ENCODE measurements at regions not wholly inside any gene's neighbourhood (a gene's known extent, or its start where the extent isn't known, plus 50 kb on each side); places are given as distances from the start of the nearest gene placed in this dataset.

- Histone ChIP-seq H3K4me1 (ENCODE audit: insufficient read depth) (no peaks in the 10 kb centered on the region), H3K4me3 (no peak overlapping the region), H3K4me2 (no peak overlapping the region), H3K27me3 (ENCODE audit: insufficient read depth) (no peaks in the 10 kb centered on the region), H3K27ac (ENCODE audit: low read depth) (no peak overlapping the region), H4K20me1 (replicated peaks; ENCODE audit: insufficient read depth) (no peaks in the 10 kb centered on the region), H3K36me3 (ENCODE audit: insufficient read depth) (no peaks in the 10 kb centered on the region), H2AFZ (no peak overlapping the region), H3F3A (replicated peaks; ENCODE audit: low read depth) (no peaks in the 10 kb centered on the region), H3K9me2 (ENCODE audit: insufficient read depth) (no peaks in the 10 kb centered on the region), H3K79me2 (replicated peaks; ENCODE audit: insufficient read depth) (no peaks in the 10 kb centered on the region)
- Mint-ChIP-seq H3K27ac (no peak overlapping the region), H3K9me3 (no peaks in the 10 kb centered on the region; the same call in 2 of the 3 replicates), H3K36me3 (ENCODE audit: low read depth) (no peaks in the 10 kb centered on the region), H3K4me1 (peaks cover 5% of the 10 kb centered on the region; the same call in 2 of the 3 replicates), H3K27me3 (ENCODE audit: insufficient read depth, low read depth, poor library complexity) (peaks cover 6% of the 10 kb centered on the region), H3K4me3 (no peak overlapping the region)
- no peak for ATAC-seq
- TF ChIP-seq NANOG (IDR thresholded peaks at IDR 0.05; ENCODE audit: borderline replicate concordance): no peak
- TF ChIP-seq EZH2 (IDR thresholded peaks at IDR 0.05; ENCODE audit: low read depth, unreplicated experiment): no peak
- no peak for TF ChIP-seq EZH2phosphoT487 (IDR thresholded peaks at IDR 0.05; ENCODE audit: unreplicated experiment)
- no peak for TF ChIP-seq CREB1 (CRISPR knock-in tag; IDR thresholded peaks at IDR 0.05; ENCODE audit: low read depth)
- TF ChIP-seq, protein P1, sequence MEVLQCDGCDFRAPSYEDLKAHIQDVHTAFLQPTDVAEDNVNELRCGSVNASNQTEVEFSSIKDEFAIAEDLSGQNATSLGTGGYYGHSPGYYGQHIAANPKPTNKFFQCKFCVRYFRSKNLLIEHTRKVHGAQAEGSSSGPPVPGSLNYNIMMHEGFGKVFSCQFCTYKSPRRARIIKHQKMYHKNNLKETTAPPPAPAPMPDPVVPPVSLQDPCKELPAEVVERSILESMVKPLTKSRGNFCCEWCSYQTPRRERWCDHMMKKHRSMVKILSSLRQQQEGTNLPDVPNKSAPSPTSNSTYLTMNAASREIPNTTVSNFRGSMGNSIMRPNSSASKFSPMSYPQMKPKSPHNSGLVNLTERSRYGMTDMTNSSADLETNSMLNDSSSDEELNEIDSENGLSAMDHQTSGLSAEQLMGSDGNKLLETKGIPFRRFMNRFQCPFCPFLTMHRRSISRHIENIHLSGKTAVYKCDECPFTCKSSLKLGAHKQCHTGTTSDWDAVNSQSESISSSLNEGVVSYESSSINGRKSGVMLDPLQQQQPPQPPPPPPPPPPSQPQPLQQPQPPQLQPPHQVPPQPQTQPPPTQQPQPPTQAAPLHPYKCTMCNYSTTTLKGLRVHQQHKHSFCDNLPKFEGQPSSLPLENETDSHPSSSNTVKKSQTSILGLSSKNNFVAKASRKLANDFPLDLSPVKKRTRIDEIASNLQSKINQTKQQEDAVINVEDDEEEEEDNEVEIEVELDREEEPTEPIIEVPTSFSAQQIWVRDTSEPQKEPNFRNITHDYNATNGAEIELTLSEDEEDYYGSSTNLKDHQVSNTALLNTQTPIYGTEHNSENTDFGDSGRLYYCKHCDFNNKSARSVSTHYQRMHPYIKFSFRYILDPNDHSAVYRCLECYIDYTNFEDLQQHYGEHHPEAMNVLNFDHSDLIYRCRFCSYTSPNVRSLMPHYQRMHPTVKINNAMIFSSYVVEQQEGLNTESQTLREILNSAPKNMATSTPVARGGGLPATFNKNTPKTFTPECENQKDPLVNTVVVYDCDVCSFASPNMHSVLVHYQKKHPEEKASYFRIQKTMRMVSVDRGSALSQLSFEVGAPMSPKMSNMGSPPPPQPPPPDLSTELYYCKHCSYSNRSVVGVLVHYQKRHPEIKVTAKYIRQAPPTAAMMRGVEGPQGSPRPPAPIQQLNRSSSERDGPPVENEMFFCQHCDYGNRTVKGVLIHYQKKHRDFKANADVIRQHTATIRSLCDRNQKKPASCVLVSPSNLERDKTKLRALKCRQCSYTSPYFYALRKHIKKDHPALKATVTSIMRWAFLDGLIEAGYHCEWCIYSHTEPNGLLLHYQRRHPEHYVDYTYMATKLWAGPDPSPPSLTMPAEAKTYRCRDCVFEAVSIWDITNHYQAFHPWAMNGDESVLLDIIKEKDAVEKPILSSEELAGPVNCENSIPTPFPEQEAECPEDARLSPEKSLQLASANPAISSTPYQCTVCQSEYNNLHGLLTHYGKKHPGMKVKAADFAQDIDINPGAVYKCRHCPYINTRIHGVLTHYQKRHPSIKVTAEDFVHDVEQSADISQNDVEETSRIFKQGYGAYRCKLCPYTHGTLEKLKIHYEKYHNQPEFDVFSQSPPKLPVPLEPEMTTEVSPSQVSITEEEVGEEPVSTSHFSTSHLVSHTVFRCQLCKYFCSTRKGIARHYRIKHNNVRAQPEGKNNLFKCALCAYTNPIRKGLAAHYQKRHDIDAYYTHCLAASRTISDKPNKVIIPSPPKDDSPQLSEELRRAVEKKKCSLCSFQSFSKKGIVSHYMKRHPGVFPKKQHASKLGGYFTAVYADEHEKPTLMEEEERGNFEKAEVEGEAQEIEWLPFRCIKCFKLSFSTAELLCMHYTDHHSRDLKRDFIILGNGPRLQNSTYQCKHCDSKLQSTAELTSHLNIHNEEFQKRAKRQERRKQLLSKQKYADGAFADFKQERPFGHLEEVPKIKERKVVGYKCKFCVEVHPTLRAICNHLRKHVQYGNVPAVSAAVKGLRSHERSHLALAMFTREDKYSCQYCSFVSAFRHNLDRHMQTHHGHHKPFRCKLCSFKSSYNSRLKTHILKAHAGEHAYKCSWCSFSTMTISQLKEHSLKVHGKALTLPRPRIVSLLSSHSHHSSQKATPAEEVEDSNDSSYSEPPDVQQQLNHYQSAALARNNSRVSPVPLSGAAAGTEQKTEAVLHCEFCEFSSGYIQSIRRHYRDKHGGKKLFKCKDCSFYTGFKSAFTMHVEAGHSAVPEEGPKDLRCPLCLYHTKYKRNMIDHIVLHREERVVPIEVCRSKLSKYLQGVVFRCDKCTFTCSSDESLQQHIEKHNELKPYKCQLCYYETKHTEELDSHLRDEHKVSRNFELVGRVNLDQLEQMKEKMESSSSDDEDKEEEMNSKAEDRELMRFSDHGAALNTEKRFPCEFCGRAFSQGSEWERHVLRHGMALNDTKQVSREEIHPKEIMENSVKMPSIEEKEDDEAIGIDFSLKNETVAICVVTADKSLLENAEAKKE (CRISPR knock-in tag; IDR thresholded peaks at IDR 0.05): no peak
- TF ChIP-seq STAT1 (IDR thresholded peaks at IDR 0.05; ENCODE audit: unreplicated experiment): no peak
- TF ChIP-seq JUNB (IDR thresholded peaks at IDR 0.05; ENCODE audit: unreplicated experiment): no peak
- TF ChIP-seq, protein P2, sequence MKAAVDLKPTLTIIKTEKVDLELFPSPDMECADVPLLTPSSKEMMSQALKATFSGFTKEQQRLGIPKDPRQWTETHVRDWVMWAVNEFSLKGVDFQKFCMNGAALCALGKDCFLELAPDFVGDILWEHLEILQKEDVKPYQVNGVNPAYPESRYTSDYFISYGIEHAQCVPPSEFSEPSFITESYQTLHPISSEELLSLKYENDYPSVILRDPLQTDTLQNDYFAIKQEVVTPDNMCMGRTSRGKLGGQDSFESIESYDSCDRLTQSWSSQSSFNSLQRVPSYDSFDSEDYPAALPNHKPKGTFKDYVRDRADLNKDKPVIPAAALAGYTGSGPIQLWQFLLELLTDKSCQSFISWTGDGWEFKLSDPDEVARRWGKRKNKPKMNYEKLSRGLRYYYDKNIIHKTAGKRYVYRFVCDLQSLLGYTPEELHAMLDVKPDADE (IDR thresholded peaks at IDR 0.05): no peak
- TF ChIP-seq ZNF331 (CRISPR knock-in tag; IDR thresholded peaks at IDR 0.05; ENCODE audit: low read depth): no peak
- no peak for TF ChIP-seq REST (IDR thresholded peaks at IDR 0.05; ENCODE audit: unreplicated experiment)
- no peak for TF ChIP-seq POLR2AphosphoS5 (IDR thresholded peaks at IDR 0.05; ENCODE audit: low read depth)
- DNase-seq (ENCODE audit: low spot score): no peak
Measured at GRCh38 chr14:104373855-104374717, 205.5 kb upstream of the C14orf180 start.

Measured in GM23338 (cell line).